Panc1 (cell line): ENCODE measurements at regions not wholly inside any gene's neighbourhood (a gene's known extent, or its start where the extent isn't known, plus 50 kb on each side); places are given as distances from the start of the nearest gene placed in this dataset.

Experiments used
- ATAC-seq: fragments of 200-7000 bp; cut with Tn5 transposase; 2 replicates; pipeline ENCODE4 v1.9.1; 2020; ENCODE audit warnings: mild to moderate bottlenecking, moderate library complexity
- BruUV-seq: library from RNA; stranded (reverse); fragments of 400-500 nt; replicated peaks from 2 replicates; lab custom pipeline; 2021; lab: Mats Ljungman, UMichigan
- CTCF ChIA-PET: fragments of 300-600 bp; sonication (Branson Sonifier 250); formaldehyde crosslinking; loops from one replicate; lab custom pipeline; 2022; ENCODE audit warnings: antibody characterized with exemption; lab: Charles Lee
- POLR2A ChIA-PET: fragments of 300-600 bp; sonication (Branson Sonifier 250); formaldehyde crosslinking; loops from one replicate; lab custom pipeline; 2022; ENCODE audit warnings: antibody characterized with exemption; lab: Charles Lee
- DNase-seq: peaks from one replicate; pipeline ENCODE4 v3.0.0-alpha.2; 2010; ENCODE audit warnings: low read depth, low spot score
- H3K27ac ChIP-seq: 2 replicates; pipeline ENCODE4 v1.5.1; 2011; ENCODE audit warnings: mild to moderate bottlenecking, low read length, inconsistent platforms
- H3K27me3 ChIP-seq: fragments of 200-500 bp; sonication (Bioruptor generic); 2 replicates; pipeline ENCODE4 v1.6.0; 2014; ENCODE audit warnings: low read length, inconsistent platforms; ENCODE audit not compliant: control insufficient read depth, insufficient read depth
- H3K36me3 ChIP-seq: fragments of 200-500 bp; sonication (Bioruptor generic); 2 replicates; pipeline ENCODE4 v1.5.1; 2014; ENCODE audit warnings: inconsistent platforms, mild to moderate bottlenecking, low read length, moderate library complexity; ENCODE audit not compliant: control insufficient read depth, insufficient read depth
- H3K4me1 ChIP-seq: 2 replicates; pipeline ENCODE4 v1.5.1; 2011; ENCODE audit warnings: inconsistent platforms, mild to moderate bottlenecking, low read length, moderate library complexity; ENCODE audit not compliant: control insufficient read depth, insufficient read depth
- H3K4me3 ChIP-seq, 2 experiments: 2 replicates each; pipeline ENCODE4 v1.5.1; 2011 to 2012; ENCODE audit warnings: low read depth in 2 of 2, low read length in 2 of 2, mild to moderate bottlenecking in 2 of 2, inconsistent platforms in 1 of 2, moderate library complexity in 1 of 2
- H3K9me3 ChIP-seq: fragments of 200-500 bp; sonication (Bioruptor generic); 2 replicates; pipeline ENCODE4 v1.5.1; 2014; ENCODE audit warnings: low read depth, mild to moderate bottlenecking, inconsistent platforms, low read length, moderate library complexity; ENCODE audit not compliant: control insufficient read depth, insufficient read depth
- CTCF ChIP-seq: fragments of 450-650 bp; IDR thresholded peaks from 2 replicates; pipeline ENCODE4 v1.5.1; 2017; ENCODE audit warnings: mild to moderate bottlenecking
- POLR2AphosphoS5 ChIP-seq: IDR thresholded peaks from 2 replicates; pipeline ENCODE4 v1.6.1; 2012; ENCODE audit warnings: mild to moderate bottlenecking, low read depth, low read length, moderate library complexity
- REST ChIP-seq, 2 experiments: IDR thresholded peaks; 2 replicates each; pipeline ENCODE4 v1.6.1; 2011 to 2012; ENCODE audit warnings: low read depth in 2 of 2, control low read depth in 1 of 2, low read length in 1 of 2, mild to moderate bottlenecking in 1 of 2, moderate library complexity in 1 of 2; ENCODE audit not compliant: insufficient read depth in 1 of 2
- SIN3A ChIP-seq: IDR thresholded peaks from 2 replicates; pipeline ENCODE4 v1.6.1; 2012; ENCODE audit warnings: low read depth, mild to moderate bottlenecking, low read length, moderate library complexity, borderline replicate concordance; ENCODE audit not compliant: insufficient read depth
- TCF7L2 ChIP-seq: IDR thresholded peaks from 2 replicates; pipeline ENCODE4 v1.6.1; 2011; ENCODE audit warnings: mild to moderate bottlenecking, low read depth, low read length, inconsistent platforms
- in situ Hi-C: cut with HindIII; loops from 2 replicates; pipeline ENCODE4 v1.10.0; 2016; ENCODE audit warnings: low sequenced_read_pairs, low pct_unique_long_range_greater_than_20kb
- intact Hi-C: fragments of 100-400 bp; cut with micrococcal nuclease; formaldehyde crosslinking; loops from one replicate; pipeline ENCODE4 v1.10.0; 2022; ENCODE audit not compliant: unreplicated experiment

- intact Hi-C loops = no loop called here
- no peaks in the 10 kb centered on the region for H3K36me3 ChIP-seq
- no peak for TF ChIP-seq REST (IDR thresholded peaks at IDR 0.05; ENCODE audit: insufficient read depth in 1 of 2, low read depth in 2 of 2, low read length in 1 of 2)
- no peak for TF ChIP-seq TCF7L2
- no peak for TF ChIP-seq SIN3A
- TF ChIP-seq CTCF = no peak
- TF ChIP-seq POLR2AphosphoS5 = no peak
- BruUV-seq = no TSS peak
- in situ Hi-C loops = no loop called here
- H3K27me3 ChIP-seq = no peaks in the 10 kb centered on the region
- ChIA-PET POLR2A (no interaction called here), CTCF (no interaction called here)
- H3K4me3 ChIP-seq = no peak overlapping the region
- no peaks in the 10 kb centered on the region for H3K4me1 ChIP-seq
- H3K27ac ChIP-seq = no peak overlapping the region
- H3K9me3 ChIP-seq = no peaks in the 10 kb centered on the region
- no peak for DNase-seq
- no peak for ATAC-seq
Observed at GRCh38 chr16:5790512-5790911, 692.9 kb upstream of the EEF2KMT start.

GRCh38 chr16:5789033-5789432 lies 691.4 kb upstream of the EEF2KMT start:
- Histone ChIP-seq H3K36me3 (no peaks in the 10 kb centered on the region), H3K4me3 (no peak overlapping the region), H3K27me3 (no peaks in the 10 kb centered on the region), H3K4me1 (no peaks in the 10 kb centered on the region), H3K27ac (no peak overlapping the region), H3K9me3 (no peaks in the 10 kb centered on the region)
- CTCF ChIA-PET = no interaction called here
- in situ Hi-C loops = no loop called here
- TF ChIP-seq CTCF (no peak), POLR2AphosphoS5 (no peak), TCF7L2 (no peak), REST (IDR thresholded peaks at IDR 0.05; ENCODE audit: insufficient read depth in 1 of 2, low read depth in 2 of 2, low read length in 1 of 2) (no peak), SIN3A (no peak)
- ATAC-seq (no peak), DNase-seq (no peak)
- intact Hi-C loops = no loop called here
- no TSS peak for BruUV-seq
- POLR2A ChIA-PET = no interaction called here
